HG02943 (cell line): ENCODE measurements at regions not wholly inside any gene's neighbourhood (a gene's known extent, or its start where the extent isn't known, plus 50 kb on each side); places are given as distances from the start of the nearest gene placed in this dataset.

ENCODE experiments used
- ATAC-seq: cut with Tn5 transposase; IDR thresholded peaks from one replicate; pipeline ENCODE4 v1.9.1; 2021; ENCODE audit warnings: mild to moderate bottlenecking, low read depth, moderate library complexity; ENCODE audit not compliant: unreplicated experiment

DNA sequence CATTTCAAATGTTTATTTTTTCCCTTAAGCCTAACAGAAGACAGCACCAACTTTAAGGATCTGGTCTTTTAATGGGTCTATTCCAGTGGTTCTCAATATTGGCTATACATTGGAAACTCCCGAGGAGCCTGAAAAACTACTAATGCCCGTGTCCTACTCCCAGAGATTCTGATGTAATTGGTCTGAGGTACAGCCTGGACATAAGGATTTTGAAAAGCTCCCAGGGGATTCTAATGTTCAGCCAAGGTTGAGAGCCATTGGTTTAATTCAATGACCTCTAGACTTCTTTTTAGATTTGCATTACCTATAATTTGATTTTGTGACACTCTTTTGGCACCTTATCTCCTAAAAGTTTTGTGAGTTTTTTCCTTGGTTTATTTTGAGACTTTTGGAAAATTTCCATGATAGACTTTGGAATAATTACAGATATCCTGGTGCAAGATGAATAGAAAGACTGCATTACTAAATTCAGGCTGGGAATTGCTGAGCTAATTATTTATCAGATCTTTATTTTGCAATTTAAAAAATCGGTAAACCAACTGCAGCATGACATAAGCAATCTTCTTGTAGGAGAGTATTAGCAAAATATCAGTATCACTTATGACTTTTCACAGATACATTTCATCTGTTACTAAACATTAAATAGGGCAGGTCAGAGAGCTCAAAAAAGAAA, 91.5 kb upstream of the ELL2 start:
- no peak for ATAC-seq

DNA sequence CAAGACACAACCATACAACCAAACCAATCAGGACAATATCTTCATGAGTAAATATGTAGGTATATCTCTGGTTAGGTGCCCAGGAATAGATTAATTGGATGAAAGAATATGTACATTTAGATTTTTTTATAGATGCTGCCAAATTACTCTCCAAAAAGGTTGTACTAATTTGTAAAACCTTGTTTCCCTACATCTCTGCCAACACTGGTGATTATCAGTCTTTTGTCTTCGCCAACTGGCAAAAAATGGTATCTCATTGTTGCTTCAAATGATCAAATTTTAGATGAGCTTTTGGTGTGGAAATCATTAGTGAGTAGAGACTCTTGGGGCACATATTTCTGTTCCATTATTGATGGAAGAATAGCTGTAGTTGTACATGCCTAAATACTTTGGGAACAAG, 90.7 kb upstream of the ELL2 start:
- no peak for ATAC-seq

GRCh38 chr5:96051401-96051830, 89.8 kb upstream of the ELL2 start:
- no peak for ATAC-seq

- ATAC-seq = no peak
Observed at GRCh38 chr5:96050273-96050880, 88.7 kb upstream of the ELL2 start.

DNA sequence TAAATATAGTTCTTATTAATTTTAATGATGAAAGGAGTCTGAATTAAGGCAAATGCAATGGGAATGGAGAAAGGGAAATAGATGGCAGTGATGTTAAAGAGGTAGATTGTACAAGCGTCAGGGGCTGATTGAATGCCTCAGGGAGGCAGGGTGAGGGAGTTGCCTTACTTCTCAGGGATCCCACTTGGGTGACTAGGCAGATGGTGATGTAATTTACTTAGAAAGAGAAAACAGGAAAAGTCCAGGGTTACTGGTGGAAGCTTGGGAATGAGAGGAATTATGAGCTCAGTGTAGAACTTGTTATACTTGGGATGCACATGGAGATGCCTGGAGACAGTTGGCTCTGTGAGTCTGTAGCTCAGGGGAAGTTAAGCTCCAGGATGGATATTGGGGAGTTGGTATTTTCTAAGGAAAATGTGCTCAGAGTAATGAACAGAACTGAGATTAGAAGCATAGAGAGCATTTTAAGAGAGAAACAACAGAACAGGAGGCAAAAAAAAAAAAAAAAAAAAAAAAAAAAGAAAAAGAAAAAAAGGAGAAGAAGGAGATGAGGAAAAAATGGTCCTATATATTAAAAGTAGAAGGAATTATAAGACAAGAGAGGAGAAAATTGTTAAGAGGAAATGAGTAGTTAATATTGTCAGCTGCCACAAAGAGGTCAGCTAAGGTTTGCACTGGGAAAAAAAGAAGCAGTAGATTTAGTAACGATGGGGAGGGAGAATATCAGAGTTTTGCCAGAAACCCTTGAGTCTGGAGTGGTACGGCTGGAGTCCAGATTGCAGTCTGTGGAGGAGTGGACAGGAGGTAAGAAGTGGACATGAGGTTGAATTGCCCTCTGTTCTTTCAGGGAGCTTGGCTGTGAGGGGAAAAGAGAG, 88.0 kb upstream of the ELL2 start:
- no peak for ATAC-seq

GRCh38 chr5:96048763-96049162, 87.1 kb upstream of the ELL2 start:
- ATAC-seq = no peak

- ATAC-seq = no peak
Observed at GRCh38 chr5:96045888-96046287, 84.2 kb upstream of the ELL2 start.

DNA sequence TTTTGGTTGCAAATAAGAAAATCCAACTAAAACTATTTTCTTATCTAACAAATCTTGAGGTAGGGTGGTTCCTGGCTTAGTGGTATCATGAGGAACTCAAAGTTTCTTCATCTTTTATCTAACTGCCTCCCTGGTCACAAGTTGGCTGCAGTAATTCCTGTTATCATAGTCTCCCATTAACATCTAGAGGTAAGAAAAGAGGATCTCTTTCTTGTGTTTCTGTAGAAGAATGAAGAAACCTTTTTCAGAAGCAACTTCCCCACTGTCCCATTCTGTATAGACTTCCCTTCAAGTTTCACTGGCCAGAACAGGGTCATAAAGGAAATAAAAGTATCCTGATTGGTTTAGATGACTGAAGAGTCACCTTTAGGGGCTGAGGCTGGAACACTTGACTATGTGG, 81.8 kb upstream of the ELL2 start:
- no peak for ATAC-seq

DNA sequence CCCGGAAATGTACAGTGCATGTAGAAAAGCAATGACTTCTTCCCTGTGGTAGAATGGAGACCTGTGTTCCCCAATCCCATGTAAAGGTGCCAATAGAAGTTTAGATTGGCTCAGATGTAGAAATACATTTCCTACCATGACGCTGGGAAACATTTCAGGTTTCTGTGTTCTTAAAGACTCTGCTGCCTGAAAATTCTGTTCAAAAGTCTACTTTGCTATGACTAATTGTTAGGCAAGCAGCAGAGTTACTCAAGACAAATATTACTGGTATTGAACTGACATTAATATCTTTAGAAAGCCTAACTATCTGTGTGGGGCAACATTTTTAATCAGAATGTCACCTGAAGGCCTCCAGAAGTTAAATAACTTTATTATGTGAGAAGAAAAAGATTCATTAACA, 75.5 kb upstream of the ELL2 start:
- ATAC-seq = no peak

DNA sequence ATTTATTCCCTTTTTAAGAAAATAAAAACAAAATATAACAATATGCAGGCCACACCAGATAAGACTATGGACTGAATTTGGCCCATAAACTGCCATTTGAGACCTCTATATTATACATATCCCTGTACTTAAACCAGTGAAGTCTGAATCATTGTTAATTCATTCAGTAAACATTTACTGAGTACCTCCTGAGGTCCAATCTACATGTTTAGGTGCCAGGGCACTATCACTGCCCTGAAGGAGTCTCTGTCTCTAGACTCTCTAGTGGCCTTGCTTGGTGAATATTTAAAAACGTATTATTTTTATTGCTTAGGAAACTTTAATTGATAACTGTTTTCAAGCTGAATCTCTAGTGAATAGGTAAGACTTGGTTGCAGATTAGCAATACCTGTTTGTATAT, 74.7 kb upstream of the ELL2 start:
- no peak for ATAC-seq

- no peak for ATAC-seq
Observed at GRCh38 chr5:96035796-96036195, 74.1 kb upstream of the ELL2 start.

DNA sequence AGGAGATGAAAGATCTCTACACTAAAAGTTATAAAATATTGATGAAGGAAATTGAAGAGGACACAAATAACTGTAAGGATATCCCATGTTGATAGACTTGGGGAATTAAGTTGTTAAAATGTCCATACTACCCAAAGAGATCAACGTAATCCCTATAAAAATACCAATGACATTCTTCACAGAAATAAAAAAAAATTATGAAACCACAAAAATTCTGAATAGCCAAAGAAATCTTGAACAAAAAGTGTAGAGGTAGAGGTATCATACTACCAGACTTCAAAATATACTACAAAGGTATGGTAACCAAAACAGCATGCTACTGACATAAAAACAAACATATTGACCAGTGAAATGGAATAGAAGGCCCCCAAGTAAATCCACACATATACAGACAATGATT, 71.5 kb upstream of the ELL2 start:
- ATAC-seq = no peak

DNA sequence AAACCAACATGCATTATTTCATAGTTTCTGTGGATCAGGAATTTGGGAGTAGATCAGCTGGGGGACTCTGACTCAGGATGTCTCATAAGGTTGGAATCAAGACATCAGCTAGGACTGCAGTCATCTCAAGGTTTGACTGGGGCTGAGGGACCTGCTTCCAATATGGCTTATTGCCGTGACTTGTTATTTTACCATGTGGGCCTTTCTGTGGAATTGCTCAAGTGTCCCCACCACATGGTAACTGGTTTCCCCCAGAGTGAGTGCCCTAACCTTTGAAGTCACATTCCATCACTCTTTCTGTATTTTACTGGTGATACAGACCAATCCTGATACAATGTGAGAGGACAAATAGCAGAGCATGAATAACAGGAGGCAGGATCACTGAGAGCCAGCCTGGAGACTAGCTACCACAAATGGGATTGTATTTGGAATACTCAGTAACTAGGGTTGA, 70.2 kb upstream of the ELL2 start:
- no peak for ATAC-seq

DNA sequence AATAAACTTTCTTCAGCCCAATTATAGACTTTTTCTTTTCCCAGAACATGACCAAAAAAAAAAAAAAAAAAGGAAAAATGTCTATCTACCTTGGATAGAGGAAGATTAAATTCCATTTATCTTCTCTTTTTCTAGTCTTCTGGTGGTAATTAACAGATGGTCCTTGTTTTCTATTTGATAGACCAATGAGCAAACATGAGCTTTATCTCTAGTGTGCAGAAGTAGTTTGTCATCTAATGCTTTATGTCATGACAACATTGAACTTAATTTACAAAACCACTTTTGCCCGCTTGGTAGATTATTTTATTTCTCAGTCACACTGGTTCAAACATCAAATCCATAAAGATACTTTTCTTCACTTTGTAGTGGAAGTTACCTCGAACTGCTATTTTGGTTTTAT, 69.5 kb upstream of the ELL2 start:
- no peak for ATAC-seq

GRCh38 chr5:96026406-96027041, 64.9 kb upstream of the ELL2 start:
- ATAC-seq = no peak

DNA sequence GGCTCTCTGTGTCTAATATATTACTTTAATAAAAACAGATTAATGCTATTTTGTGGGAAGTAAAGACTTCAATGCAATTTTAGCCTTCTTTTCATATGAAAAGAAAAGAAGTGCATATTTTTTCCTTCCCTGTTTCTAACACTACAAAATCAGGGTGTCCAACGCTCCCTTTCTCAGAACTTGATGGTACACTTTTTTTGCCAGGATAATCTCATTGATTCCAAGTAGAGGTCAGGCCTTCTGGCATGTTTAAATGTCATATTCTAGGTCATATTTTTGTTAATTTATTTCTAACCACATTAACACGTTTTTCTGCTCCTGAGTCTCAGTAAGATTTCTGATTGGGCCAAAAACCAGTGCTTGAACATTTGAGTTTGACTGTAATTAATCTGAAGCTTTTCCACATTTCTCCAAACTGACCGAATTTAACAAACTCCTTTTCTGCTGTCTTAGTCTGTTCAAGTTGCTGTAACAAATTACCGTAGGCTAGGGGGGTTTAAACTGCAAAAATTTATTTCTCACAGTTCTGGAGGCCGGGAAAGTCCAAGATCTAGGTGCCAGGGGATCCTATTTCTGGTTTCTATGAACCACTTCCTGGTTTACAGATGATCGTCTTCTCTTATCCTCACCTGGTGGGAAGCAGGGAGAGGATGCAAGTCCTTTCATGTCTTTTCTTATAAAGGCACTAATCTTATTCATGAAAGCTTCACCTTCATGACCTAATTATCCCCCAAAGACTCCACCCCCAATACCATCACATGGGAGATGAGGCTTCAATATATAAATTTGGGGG, 63.2 kb upstream of the ELL2 start:
- no peak for ATAC-seq

GRCh38 chr5:96023518-96023917, 61.9 kb upstream of the ELL2 start:
- ATAC-seq = no peak

DNA sequence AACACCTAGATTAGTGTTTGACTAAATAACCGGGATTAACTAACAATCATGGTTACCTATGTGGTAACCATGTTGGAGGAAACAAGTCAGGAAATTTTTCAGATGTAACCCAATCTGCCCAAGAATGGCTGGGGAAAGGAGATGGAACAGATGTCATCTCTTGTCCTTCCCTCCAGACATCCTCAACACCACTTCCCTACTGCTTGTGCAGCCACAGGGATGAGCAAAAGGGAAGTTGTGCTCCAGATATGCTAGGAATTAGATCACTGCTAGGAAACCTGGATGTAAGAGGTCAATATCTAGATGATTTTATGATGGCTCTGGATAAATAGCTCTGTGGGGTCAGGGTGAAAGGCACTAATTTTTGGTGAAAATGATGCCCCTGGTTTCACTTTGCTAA, 61.3 kb upstream of the ELL2 start:
- ATAC-seq = no peak

DNA sequence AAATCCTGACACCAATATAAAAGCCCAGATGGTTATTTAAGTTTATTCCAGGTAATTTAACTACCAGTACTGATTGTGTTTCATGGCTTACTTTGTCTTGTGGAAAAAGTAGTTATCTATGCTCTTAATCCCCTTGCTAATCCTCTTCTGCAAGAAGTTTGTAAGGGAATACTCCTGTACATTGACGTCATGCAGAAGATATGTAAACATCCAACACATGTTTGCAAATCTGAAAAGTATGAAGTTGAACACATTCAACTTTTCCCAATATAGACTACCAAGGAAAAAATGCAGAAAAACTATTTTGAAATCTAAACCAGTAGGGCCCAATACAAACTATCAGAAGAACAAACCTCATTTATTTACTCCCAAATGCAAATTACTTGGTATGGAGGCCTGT, 56.3 kb upstream of the ELL2 start:
- no peak for ATAC-seq

DNA sequence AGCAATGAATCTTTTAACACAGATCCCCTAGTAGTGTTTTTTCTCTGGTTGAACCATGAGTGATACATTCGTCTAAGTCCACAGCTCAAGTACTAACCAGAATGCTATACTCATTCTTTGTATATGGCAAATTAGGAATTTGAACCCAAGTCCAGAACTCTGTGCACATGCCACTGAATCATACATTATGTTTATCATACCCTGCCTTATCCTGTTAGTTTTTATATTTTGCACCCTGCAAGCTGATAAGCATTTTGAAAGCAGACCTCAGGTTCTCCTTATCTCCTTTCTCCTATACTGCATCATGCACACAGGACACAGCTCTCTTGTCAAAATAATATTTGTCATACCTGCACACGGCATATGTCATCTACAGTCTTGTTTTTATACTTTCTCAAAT, 54.6 kb upstream of the ELL2 start:
- no peak for ATAC-seq
